WI38 (cell line): ENCODE measurements at regions not wholly inside any gene's neighbourhood (a gene's known extent, or its start where the extent isn't known, plus 50 kb on each side); places are given as distances from the start of the nearest gene placed in this dataset.

Experiments used
- H3K4me3 ChIP-seq: 2 replicates; pipeline ENCODE4 v1.5.1; 2011; ENCODE audit warnings: low read depth, mild to moderate bottlenecking, control low read depth, low read length
- TF ChIP-seq, protein P1 (sequence below): IDR thresholded peaks from 2 replicates; pipeline ENCODE4 v1.5.1; 2012; ENCODE audit warnings: low read depth, mild to moderate bottlenecking, control low read depth, low read length

DNA sequence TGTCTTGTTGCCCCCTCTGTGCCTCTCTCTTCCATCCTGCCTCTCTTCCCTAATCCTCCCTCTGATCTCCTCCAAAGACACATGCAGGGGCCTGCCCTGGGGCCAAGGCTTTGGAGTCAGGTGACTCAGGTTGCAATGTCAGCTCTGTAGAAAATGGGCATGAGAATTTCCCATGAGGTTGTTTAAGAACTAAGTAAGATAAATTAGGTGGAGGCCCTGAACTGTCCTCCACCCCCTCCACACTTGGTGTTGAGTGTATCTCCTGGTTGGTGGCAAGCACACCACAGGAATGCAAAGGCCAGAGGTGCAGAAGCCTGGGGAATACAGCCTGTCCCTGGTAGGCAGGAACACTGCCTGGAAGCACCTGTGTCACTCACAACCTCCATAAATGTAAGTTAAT lies 63.9 kb upstream of the GRIK3 start:
- TF ChIP-seq, protein P1, sequence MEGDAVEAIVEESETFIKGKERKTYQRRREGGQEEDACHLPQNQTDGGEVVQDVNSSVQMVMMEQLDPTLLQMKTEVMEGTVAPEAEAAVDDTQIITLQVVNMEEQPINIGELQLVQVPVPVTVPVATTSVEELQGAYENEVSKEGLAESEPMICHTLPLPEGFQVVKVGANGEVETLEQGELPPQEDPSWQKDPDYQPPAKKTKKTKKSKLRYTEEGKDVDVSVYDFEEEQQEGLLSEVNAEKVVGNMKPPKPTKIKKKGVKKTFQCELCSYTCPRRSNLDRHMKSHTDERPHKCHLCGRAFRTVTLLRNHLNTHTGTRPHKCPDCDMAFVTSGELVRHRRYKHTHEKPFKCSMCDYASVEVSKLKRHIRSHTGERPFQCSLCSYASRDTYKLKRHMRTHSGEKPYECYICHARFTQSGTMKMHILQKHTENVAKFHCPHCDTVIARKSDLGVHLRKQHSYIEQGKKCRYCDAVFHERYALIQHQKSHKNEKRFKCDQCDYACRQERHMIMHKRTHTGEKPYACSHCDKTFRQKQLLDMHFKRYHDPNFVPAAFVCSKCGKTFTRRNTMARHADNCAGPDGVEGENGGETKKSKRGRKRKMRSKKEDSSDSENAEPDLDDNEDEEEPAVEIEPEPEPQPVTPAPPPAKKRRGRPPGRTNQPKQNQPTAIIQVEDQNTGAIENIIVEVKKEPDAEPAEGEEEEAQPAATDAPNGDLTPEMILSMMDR: no peak

GRCh38 chr1:37100310-37100709 lies 66.0 kb upstream of the GRIK3 start:
- TF ChIP-seq, protein P1: no peak
- no peak overlapping the region for H3K4me3 ChIP-seq

More for the DNA sequence above, 63.9 kb upstream of the GRIK3 start:
- H3K4me3 ChIP-seq: no peak overlapping the region

DNA sequence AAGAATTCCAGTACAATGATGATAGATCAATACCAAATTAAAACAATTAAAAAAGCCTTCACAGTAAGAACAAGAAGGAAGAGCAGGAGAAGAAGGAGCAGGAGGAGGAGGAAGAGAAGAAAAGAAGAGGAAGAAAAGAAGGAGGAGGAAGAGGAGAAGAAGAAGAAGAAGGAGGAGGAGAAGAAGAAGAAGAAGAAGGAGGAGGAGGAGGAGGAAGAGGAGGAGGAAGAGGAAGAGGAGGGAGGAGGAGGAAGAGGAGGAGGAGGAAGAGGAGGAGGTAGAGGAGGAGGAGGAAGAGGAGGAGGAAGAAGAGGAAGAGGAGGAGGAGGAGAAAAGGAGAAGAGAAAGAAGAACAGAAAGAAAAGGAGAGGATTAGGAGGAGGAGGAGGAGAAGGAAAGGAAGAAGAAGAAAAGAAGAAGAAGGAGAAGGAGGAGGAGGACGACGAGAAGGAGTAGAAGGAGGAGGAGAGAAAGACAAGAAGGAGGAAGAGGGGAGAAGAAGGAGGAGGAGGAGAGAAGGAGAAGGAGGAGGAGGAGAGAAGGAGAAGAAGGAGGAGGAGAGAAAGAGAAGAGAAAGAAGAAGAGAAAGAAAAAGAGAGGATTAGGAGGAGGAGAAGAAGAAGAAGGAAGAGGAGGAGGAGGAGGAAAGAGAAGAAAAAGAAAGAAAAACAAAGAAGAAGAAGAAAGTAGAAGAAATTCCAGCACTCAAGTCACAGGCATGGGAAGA lies 68.5 kb upstream of the GRIK3 start:
- TF ChIP-seq, protein P1: no peak
- H3K4me3 ChIP-seq: no peak overlapping the region

- H3K4me3 ChIP-seq: no peak overlapping the region
- TF ChIP-seq, protein P1: no peak
Measured at GRCh38 chr1:37105911-37106310, 71.6 kb upstream of the GRIK3 start.

DNA sequence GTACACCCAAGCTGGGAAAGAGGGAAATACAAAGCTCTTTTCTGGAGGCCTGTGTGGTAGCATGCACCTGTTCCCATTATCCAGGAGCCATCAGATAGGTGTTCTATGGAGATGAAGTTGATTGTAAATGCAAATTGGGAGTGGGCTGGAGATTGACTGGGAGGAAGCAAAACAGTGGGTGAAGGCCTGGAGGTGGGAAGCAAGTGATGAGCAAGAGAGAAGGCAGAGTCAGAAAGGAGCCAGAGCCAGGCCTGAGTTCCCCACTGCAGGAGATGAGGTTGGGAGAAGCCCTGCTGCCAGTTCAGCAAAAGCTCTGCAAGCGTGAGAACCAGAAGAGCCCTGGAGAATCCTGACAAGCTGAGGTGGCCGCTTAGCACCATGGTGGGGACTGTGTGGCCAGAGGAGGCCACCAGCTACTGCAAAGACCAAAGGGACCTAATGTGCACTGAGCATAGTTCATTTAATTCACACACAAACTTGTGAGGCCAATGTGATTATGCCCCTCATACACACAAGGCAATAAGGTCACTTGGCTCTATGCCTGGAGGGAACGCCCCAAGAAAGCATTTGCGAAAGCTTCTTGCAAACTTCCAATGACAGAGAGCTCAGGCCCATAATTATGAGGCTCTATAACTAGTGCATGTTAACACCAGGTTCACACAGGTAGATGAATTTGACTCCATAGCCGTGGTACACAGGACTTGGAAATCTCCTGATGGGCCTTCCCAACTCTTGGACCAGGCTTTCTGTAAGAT lies 73.0 kb upstream of the GRIK3 start:
- H3K4me3 ChIP-seq: no peak overlapping the region
- TF ChIP-seq, protein P1: no peak

DNA sequence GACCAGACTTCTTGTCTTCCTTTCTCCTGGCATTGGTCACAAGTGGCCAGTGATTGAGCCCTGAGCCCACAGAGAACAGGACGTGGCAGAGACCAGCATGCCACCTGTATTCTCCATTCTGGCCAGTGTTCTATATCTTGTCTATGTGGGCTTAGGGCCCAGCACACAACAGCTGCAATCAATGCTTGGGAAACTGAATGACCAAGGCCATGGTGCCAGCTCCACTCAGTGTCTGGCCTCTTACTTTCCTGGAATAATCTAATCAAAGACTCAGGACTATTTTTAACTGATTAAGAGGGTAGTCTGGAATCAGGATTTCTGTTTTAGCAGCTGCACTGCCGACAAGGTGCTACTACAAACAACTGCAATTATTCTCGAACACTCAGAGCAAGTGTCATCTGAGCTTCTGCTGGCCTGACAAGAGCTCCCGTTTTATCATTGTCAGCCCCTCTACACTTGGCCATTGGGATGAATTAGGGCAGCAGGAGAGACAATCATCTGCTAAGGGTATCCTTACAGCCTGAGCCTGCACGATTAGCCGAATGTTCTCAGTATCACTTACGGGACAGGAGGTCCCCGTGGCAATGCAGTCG lies 74.4 kb upstream of the GRIK3 start:
- no peak overlapping the region for H3K4me3 ChIP-seq
- TF ChIP-seq, protein P1: no peak

DNA sequence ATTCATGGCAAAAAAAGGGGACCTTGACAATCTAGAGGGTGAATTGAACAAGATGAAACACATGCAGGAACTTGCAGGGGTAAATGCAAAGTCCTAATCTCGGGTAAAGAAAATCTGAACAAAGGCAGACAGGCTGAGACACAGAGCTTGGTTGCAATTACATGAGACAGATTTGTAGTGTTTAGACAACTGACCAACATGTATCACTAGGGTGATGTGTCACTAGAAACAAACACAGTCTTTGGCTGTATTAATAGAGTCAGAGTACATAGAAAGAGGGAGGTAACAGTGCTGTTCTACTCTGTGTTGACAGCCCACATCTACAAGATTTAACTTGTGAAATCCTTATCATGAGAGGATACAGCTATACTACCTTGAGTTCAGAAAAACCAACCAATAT lies 78.1 kb upstream of the GRIK3 start:
- TF ChIP-seq, protein P1: no peak
- no peak overlapping the region for H3K4me3 ChIP-seq
